ENCODE measurements at regions not wholly inside any gene's neighbourhood (a gene's known extent, or its start where the extent isn't known, plus 50 kb on each side); places are given as distances from the start of the nearest gene placed in this dataset.
"Not testable (repeated sequence)": the region's sequence is repeated elsewhere in the genome, so short reads cannot be mapped to it uniquely, and the experiment has no call there.

GRCh38 chr5:166803058-166803457 lies 1488.4 kb upstream of the WWC1 start:
- Mint-ChIP-seq H3K9me3 (peaks cover 46% of the 10 kb centered on the region), H3K27ac (no peak overlapping the region), H3K4me3 (no peak overlapping the region), H3K36me3 (ENCODE audit: low read depth) (no peaks in the 10 kb centered on the region), H3K27me3 (ENCODE audit: low read depth) (no peaks in the 10 kb centered on the region), H3K4me1 (ENCODE audit: low read depth) (no peaks in the 10 kb centered on the region)
- DNase-seq (ENCODE audit: low spot score): no peak

DNA sequence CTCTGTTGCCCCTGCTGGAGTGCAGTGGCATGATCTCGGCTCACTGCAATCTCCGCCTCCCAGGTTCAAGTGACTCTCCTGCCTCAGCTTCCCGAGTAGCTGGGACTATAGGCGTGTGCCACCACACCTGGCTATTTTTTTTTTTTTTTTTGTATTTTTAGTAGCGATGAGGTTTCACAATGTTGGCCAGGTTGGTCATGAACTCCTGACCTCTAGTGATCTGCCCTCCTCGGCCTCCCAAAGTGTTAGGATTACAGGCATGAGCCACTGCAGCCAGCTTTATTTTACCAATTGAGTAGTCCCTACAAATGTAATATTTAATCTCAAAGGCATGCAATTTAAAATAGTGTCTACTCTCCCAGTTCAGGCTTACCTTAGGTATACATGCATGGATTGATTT lies 1487.2 kb upstream of the WWC1 start:
- not testable (repeated sequence) for H3K36me3 Mint-ChIP-seq (ENCODE audit: low read depth); DNase-seq (ENCODE audit: low spot score); H3K4me1 Mint-ChIP-seq (ENCODE audit: low read depth); H3K4me3 Mint-ChIP-seq; H3K27me3 Mint-ChIP-seq (ENCODE audit: low read depth); H3K27ac Mint-ChIP-seq
- H3K9me3 Mint-ChIP-seq: peaks cover 46% of the 10 kb centered on the region

GRCh38 chr5:166804693-166805092 lies 1486.8 kb upstream of the WWC1 start:
- H3K27me3 Mint-ChIP-seq (ENCODE audit: low read depth); H3K4me3 Mint-ChIP-seq; DNase-seq (ENCODE audit: low spot score); H3K4me1 Mint-ChIP-seq (ENCODE audit: low read depth); H3K36me3 Mint-ChIP-seq (ENCODE audit: low read depth); H3K27ac Mint-ChIP-seq: not testable (repeated sequence)
- peaks cover 46% of the 10 kb centered on the region for H3K9me3 Mint-ChIP-seq

DNA sequence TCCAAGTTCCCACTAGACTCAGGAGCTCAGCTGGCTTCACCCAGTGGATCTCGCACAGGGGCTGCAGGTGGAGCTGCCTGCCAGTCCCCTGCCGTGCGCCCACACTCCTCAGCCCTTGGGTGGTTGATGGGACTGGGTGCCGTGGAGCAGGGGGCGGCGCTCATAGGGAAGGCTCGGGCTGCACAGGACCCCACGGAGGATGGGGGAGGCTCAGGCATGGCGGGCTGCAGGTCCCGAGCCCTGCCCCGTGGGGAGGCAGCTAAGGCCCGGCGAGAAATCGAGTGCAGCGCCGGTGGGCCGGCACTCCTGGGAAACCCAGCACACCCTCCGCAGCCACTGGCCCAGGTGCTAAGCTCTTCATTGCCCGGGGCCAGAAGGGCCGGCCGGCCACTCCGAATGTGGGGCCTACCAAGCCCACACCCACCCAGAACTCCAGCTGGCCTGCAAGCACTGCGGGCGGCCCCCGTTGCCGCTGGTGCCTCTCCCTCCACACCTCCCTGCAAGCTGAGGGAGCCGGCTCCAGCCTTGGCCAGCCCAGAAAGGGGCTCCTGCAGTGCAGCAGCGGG lies 1481.3 kb upstream of the WWC1 start:
- peaks cover 46% of the 10 kb centered on the region for H3K9me3 Mint-ChIP-seq
- H3K27ac Mint-ChIP-seq; H3K4me3 Mint-ChIP-seq; H3K4me1 Mint-ChIP-seq (ENCODE audit: low read depth); H3K27me3 Mint-ChIP-seq (ENCODE audit: low read depth); H3K36me3 Mint-ChIP-seq (ENCODE audit: low read depth); DNase-seq (ENCODE audit: low spot score): not testable (repeated sequence)

DNA sequence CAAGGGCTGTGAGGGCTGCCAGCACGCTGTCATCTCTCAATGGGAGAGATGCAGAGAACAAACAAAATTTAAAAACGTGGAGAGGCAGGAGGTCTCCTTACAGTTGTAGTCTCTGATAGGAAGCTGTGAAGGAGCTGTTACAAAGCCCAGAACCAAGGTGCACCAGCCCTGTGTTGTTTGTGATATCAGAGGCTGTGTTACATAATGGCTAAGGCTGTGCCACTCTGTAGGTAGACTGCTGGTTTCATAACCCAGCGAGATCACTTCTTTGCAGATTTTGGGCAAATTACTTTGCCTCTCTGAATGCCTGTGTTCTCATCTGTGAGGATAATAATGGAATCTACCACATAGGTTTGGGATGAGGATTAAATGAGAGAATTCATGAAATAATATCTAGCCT lies 1480.7 kb upstream of the WWC1 start:
- Mint-ChIP-seq H3K27ac (no peak overlapping the region), H3K4me1 (ENCODE audit: low read depth) (no peaks in the 10 kb centered on the region), H3K9me3 (peaks cover 40% of the 10 kb centered on the region), H3K27me3 (ENCODE audit: low read depth) (no peaks in the 10 kb centered on the region), H3K4me3 (no peak overlapping the region), H3K36me3 (ENCODE audit: low read depth) (peaks cover 2% of the 10 kb centered on the region)
- no peak for DNase-seq (ENCODE audit: low spot score)

- peaks cover 37% of the 10 kb centered on the region for H3K9me3 Mint-ChIP-seq
- H3K27me3 Mint-ChIP-seq (ENCODE audit: low read depth): no peaks in the 10 kb centered on the region
- no peak overlapping the region for H3K27ac Mint-ChIP-seq
- H3K4me3 Mint-ChIP-seq: no peak overlapping the region
- H3K4me1 Mint-ChIP-seq (ENCODE audit: low read depth): no peaks in the 10 kb centered on the region
- DNase-seq (ENCODE audit: low spot score): no peak
- no peaks in the 10 kb centered on the region for H3K36me3 Mint-ChIP-seq (ENCODE audit: low read depth)
Observed at GRCh38 chr5:166823360-166823759, 1468.1 kb upstream of the WWC1 start.

DNA sequence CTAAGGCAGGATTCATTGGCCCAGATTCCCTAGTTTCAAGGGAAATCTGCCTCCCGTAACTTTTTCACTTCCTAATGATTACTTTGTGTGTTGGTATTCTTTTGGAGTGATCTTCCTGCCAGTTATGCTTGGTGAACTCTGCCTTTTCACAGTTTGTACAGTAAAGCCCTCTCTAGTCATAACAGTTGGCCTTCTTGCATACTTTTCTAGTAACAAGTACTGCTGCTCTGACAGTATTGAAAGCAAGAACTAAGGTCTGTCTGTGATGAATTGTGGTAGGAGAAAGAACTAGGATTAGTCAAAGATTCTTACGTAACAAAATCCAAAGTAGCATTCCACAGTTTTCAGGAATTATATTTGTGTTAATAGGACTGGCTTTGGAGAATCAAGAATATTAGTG lies 1457.2 kb upstream of the WWC1 start:
- DNase-seq (ENCODE audit: low spot score): no peak
- no peaks in the 10 kb centered on the region for H3K36me3 Mint-ChIP-seq (ENCODE audit: low read depth)
- no peaks in the 10 kb centered on the region for H3K27me3 Mint-ChIP-seq (ENCODE audit: low read depth)
- H3K4me1 Mint-ChIP-seq (ENCODE audit: low read depth): no peaks in the 10 kb centered on the region
- H3K9me3 Mint-ChIP-seq: peaks cover 31% of the 10 kb centered on the region
- H3K4me3 Mint-ChIP-seq: no peak overlapping the region
- H3K27ac Mint-ChIP-seq: no peak overlapping the region

GRCh38 chr5:166845044-166845443 lies 1446.4 kb upstream of the WWC1 start:
- DNase-seq (ENCODE audit: low spot score): no peak
- peaks cover 47% of the 10 kb centered on the region for H3K9me3 Mint-ChIP-seq
- no peak overlapping the region for H3K4me3 Mint-ChIP-seq
- H3K27ac Mint-ChIP-seq: no peak overlapping the region
- no peaks in the 10 kb centered on the region for H3K4me1 Mint-ChIP-seq (ENCODE audit: low read depth)
- no peaks in the 10 kb centered on the region for H3K36me3 Mint-ChIP-seq (ENCODE audit: low read depth)
- no peaks in the 10 kb centered on the region for H3K27me3 Mint-ChIP-seq (ENCODE audit: low read depth)

- Mint-ChIP-seq H3K27me3 (ENCODE audit: low read depth) (no peaks in the 10 kb centered on the region), H3K4me3 (no peak overlapping the region), H3K9me3 (peaks cover 12% of the 10 kb centered on the region), H3K36me3 (ENCODE audit: low read depth) (no peaks in the 10 kb centered on the region), H3K4me1 (ENCODE audit: low read depth) (no peaks in the 10 kb centered on the region), H3K27ac (no peak overlapping the region)
- no peak for DNase-seq (ENCODE audit: low spot score)
Observed at GRCh38 chr5:166856791-166857190, 1434.7 kb upstream of the WWC1 start.

- Mint-ChIP-seq H3K9me3 (peaks cover 19% of the 10 kb centered on the region), H3K4me1 (ENCODE audit: low read depth) (no peaks in the 10 kb centered on the region), H3K27me3 (ENCODE audit: low read depth) (no peaks in the 10 kb centered on the region), H3K27ac (no peak overlapping the region), H3K4me3 (no peak overlapping the region), H3K36me3 (ENCODE audit: low read depth) (no peaks in the 10 kb centered on the region)
- no peak for DNase-seq (ENCODE audit: low spot score)
Observed at GRCh38 chr5:166860426-166860825, 1431.0 kb upstream of the WWC1 start.

DNA sequence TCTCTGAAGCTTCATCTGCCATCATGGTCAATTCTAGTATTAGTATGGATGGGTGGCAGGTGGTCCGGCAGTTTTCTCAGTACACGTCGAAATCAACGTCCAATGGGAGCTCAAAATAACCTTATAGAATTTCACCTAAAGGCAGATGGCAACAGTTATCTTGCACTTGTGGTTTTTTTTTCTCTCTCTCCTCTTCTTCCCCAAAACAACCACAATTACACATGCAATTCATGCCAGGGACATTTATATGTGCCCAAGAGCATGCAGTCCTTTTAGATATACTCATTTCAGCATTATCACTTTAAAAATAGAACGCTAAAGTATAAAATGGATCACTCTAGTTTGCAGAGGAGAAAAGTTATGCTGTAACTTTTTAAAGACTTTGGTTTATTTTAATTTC lies 1428.9 kb upstream of the WWC1 start:
- Mint-ChIP-seq H3K4me3 (no peak overlapping the region), H3K4me1 (ENCODE audit: low read depth) (no peaks in the 10 kb centered on the region)

DNA sequence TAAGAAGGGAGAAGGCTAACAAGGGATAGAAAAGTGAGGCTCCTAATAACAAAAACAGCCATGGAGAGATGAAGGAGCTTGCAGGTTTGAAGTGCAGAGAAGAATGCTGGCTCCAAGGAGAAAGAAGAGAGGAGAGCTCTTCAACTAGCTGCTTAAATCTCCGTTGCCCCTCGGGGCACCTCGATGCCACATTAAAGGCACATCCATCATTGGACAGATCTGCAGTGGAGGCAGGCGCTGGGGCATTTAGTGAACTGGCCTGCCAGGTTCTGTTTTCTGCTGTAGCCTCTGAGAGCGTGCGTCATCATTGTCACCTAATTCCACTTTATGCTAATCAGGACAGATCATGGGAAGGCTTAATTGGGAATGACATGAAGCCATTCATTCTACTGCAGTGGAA lies 1426.2 kb upstream of the WWC1 start:
- Mint-ChIP-seq H3K36me3 (ENCODE audit: low read depth) (no peaks in the 10 kb centered on the region), H3K9me3 (peaks cover 25% of the 10 kb centered on the region), H3K27ac (no peak overlapping the region), H3K27me3 (ENCODE audit: low read depth) (no peaks in the 10 kb centered on the region), H3K4me3 (no peak overlapping the region), H3K4me1 (ENCODE audit: low read depth) (no peaks in the 10 kb centered on the region)
- no peak for DNase-seq (ENCODE audit: low spot score)

More for the DNA sequence above, 1428.9 kb upstream of the WWC1 start:
- peaks cover 22% of the 10 kb centered on the region for H3K9me3 Mint-ChIP-seq
- H3K27me3 Mint-ChIP-seq (ENCODE audit: low read depth): no peaks in the 10 kb centered on the region
- no peak overlapping the region for H3K27ac Mint-ChIP-seq
- no peaks in the 10 kb centered on the region for H3K36me3 Mint-ChIP-seq (ENCODE audit: low read depth)
- no peak for DNase-seq (ENCODE audit: low spot score)

- no peak overlapping the region for H3K27ac Mint-ChIP-seq
- no peaks in the 10 kb centered on the region for H3K27me3 Mint-ChIP-seq (ENCODE audit: low read depth)
- H3K4me3 Mint-ChIP-seq: no peak overlapping the region
- DNase-seq (ENCODE audit: low spot score): no peak
- no peaks in the 10 kb centered on the region for H3K4me1 Mint-ChIP-seq (ENCODE audit: low read depth)
- no peaks in the 10 kb centered on the region for H3K36me3 Mint-ChIP-seq (ENCODE audit: low read depth)
- H3K9me3 Mint-ChIP-seq: peaks cover 40% of the 10 kb centered on the region
Observed at GRCh38 chr5:166880456-166880855, 1411.0 kb upstream of the WWC1 start.

- DNase-seq (ENCODE audit: low spot score): no peak
- H3K27me3 Mint-ChIP-seq (ENCODE audit: low read depth): no peaks in the 10 kb centered on the region
- no peak overlapping the region for H3K27ac Mint-ChIP-seq
- no peaks in the 10 kb centered on the region for H3K36me3 Mint-ChIP-seq (ENCODE audit: low read depth)
- peaks cover 45% of the 10 kb centered on the region for H3K9me3 Mint-ChIP-seq
- no peak overlapping the region for H3K4me3 Mint-ChIP-seq
- H3K4me1 Mint-ChIP-seq (ENCODE audit: low read depth): no peaks in the 10 kb centered on the region
Observed at GRCh38 chr5:166881802-166882201, 1409.6 kb upstream of the WWC1 start.

DNA sequence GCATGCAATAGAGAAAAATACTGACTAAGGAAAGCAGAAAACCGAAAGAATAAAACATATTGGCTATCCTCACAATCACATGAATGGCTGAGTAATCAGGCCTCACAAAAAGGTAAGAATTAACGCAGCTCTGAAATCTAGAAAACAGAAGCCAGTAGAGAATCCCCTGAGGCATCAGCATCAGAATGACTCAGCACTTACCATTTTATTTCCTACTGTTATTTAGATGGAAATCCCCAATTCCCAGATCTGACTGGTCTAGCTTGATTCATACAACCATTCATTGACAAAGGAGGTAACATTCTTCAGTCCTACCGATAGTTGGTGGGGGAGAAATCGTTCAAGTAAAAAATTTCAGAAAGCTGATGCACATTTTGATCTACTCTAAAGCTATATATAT lies 1408.4 kb upstream of the WWC1 start:
- Mint-ChIP-seq H3K27me3 (ENCODE audit: low read depth) (no peaks in the 10 kb centered on the region), H3K4me3 (no peak overlapping the region)
- DNase-seq (ENCODE audit: low spot score): no peak

More for the DNA sequence above, 1408.4 kb upstream of the WWC1 start:
- no peaks in the 10 kb centered on the region for H3K4me1 Mint-ChIP-seq (ENCODE audit: low read depth)
- peaks cover 41% of the 10 kb centered on the region for H3K9me3 Mint-ChIP-seq
- H3K27ac Mint-ChIP-seq: no peak overlapping the region
- H3K36me3 Mint-ChIP-seq (ENCODE audit: low read depth): no peaks in the 10 kb centered on the region
